GM20431 (cell line): ENCODE measurements at regions not wholly inside any gene's neighbourhood (a gene's known extent, or its start where the extent isn't known, plus 50 kb on each side); places are given as distances from the start of the nearest gene placed in this dataset.

Experiments used
- in situ Hi-C: fragments of 300-500 bp; cut with MseI, MboI; formaldehyde crosslinking; loops from one replicate; pipeline ENCODE4 v1.15.0; 2020; ENCODE audit warnings: low sequenced_read_pairs; ENCODE audit not compliant: unreplicated experiment

GRCh38 chr6:98230250-98230649, 604.1 kb upstream of the POU3F2 start:
- in situ Hi-C loops: no loop called here

DNA sequence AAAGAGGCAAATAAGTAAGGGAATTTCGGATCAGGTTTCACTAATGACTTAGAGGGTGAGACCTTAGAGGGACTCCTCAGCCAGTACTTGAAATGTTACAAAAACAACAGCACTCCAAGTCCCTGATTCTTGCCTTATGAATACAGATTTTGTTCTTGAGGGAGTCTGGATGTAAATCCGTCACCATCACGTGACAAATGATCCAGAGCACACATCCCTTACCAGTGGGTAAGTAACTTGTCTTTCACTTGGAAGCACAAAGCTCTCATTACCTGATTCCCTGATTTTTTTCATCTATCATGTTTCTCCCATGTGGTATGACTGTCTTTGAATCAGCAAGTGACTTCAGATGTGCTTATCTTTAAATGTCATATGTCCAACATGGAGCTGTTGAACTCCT, 595.3 kb upstream of the POU3F2 start:
- in situ Hi-C loops: no loop called here

GRCh38 chr6:98241630-98242029, 592.7 kb upstream of the POU3F2 start:
- in situ Hi-C loops: no loop called here

- in situ Hi-C loops: no loop called here
Measured at GRCh38 chr6:98254624-98255023, 579.8 kb upstream of the POU3F2 start.

- in situ Hi-C loops: no loop called here
Measured at GRCh38 chr6:98260382-98260781, 574.0 kb upstream of the POU3F2 start.

DNA sequence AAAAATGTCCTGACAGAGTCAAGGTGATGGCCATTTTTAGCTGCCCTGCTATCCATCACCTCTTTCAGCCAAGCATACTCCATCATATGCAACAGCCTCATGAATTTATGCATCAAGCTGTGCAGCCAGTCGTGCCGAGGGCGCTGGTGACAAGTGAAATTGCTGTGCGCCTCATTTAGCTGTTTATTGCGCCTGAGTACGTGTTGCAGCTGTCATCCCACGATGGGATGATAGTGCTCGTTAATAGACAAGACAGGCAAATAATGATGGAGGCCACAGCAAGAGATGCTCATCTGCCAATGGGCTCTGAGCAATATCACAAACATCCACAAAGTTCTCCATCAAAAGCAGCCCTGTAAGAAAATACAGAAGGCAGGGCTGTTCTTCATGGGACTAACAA, 562.3 kb upstream of the POU3F2 start:
- in situ Hi-C loops: no loop called here

DNA sequence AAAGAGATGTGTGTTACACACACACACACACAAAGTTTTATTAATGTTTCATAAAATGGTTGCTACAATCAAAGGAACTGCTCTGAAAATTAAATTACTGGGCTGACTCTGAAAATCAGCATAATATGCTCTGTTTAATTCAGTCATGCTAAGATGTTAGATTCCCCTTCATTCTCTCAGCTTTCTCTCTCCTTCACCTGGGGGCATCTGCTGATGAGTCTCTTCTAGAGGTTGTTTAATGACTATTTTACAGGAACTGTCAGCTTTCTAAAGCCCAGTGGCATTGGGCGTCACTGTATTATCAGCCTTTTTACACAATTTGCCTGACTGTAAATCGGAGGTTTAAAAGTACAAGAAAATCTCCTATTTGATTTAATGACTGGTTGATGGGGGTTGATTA, 559.7 kb upstream of the POU3F2 start:
- in situ Hi-C loops: no loop called here

DNA sequence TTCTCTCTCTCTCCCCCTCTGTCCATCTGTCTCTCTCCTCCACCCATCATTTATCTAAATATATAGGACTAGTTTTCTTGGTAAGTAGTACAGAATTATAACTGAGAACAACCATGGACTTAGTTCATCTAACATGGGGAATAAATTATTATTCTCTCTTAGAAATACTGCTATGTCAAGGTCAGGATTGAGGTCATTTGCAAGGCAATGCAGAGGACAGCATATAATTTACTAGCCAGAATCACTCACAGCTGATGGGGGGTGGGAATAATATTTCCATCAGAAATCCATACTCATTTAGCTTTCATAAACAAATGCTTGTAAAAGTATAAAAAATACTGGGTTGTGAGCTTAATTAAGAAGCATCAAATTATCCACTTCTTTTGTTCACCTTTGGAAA, 553.9 kb upstream of the POU3F2 start:
- in situ Hi-C loops: no loop called here

DNA sequence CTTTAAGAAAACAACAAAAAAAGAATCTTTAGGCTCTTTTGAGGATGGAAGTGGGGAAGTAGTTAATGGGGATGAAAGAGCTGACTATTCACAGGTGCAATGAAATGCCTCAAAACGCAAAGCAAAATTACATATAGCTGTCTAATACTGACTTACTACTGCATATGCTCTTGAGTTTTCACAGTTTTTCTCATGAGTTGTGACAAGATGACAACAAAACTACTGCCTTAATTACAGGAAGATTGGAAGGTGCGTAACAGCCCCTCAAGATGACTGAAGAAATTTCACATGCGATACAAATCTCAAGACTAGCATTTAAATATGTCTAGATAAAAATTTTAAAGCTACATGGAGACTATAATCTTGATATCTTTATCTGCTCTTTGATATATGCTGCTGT, 547.8 kb upstream of the POU3F2 start:
- in situ Hi-C loops: no loop called here

- in situ Hi-C loops: no loop called here
Measured at GRCh38 chr6:98287876-98288275, 546.5 kb upstream of the POU3F2 start.

DNA sequence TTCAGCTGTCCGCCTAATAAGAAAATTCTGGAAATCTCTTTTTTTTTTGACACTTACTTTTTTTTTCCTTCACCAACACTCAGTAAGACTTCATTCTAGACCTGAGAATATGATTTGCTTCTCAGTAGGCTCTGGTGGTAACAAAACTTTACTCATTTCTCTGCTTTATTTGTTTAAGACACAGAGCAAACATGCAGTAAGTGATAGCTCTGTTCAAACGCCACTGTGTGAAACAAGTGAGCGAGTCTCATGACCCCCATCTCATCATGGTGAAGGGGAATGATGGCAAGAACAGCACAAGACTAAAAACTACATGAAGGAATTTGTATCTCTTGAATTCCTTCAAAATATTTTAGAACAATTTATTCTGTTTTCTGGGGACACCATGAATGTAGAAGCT, 541.6 kb upstream of the POU3F2 start:
- in situ Hi-C loops: no loop called here

DNA sequence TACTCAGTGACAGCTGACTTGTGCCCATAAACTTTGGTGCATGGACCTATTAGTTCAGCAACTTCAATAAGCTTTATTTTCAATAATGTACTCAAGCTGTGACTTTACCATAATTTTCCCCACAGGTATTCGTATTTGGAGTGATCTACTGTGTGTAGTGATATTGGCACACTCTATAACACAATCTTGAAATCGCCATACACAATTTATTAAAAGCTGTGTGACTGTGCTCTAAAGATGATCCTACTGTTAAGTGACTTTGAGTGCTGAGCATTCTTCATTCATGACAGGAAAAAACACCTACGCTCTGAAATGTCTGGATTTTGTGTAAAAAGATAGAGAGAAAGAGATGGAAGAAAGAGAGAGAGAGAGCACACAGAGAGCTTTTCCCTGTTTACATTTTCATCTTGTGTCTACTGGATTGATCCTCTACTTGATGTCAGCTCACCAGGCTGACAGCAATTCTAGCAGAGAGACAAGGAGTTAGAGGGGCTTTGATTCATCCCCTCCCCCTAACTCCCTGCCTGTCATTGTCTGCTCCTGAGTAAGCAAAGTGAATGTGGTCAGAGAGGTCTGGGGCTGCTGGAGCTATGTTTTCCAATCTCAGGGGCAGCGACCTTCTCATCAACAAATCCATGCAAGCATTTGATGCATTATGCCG, 538.7 kb upstream of the POU3F2 start:
- in situ Hi-C loops: no loop called here

GRCh38 chr6:98308564-98308963, 525.8 kb upstream of the POU3F2 start:
- in situ Hi-C loops: no loop called here

GRCh38 chr6:98310443-98310842, 523.9 kb upstream of the POU3F2 start:
- in situ Hi-C loops: no loop called here

DNA sequence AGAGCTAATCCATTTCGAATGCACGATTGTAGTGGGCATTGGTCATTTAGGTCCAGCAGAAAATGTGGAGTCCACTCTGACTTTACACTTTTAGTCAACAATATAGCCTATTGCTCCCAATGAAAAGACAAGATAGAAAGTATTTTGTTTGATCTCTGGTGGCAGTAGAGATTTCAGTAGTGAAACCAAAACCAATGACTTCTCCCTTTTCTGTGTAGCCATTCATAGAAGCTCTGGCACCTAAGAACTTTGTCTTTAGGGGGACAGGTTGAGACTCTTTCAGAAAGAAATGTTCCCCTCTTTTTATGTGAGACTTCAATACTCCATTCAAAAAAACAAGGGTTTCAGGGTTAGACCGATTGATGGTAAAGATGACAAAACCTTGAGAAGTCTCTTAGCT, 510.8 kb upstream of the POU3F2 start:
- in situ Hi-C loops: no loop called here

DNA sequence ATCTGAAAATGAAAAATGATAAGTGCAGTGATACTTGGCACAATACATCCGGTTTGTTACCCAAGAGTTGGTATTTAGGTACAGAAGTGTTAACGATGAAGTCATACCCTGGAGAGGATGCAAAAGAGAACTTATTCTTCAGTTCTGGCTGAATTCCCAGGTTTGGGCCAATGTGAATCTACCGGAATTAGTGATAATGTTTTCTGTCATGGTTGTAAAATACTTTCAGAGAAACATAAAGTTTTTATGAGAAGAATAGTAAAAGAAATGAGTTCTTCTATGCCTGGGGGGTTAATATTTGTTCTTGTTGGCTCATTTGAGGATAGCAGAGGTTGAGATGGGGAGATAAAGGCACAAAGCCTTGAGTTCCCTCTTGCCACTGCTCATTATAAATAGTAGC, 509.9 kb upstream of the POU3F2 start:
- in situ Hi-C loops: no loop called here

DNA sequence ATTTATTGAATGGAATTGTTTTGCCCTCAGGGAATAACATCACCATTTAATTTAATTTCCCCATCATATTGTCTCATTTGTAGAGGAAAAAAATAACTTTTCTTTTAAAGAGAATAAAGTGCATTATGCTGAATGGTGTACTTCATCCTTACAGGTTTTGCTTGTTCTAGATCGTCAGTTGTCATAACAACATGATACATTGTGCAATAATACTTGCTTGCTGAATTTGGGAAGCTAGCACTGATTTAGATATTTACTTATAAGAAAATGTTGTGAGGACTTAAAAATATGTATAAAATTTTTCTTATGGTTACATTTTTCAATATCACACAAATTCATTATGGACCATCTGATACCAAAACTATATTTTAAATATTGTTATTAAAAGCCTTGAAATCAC, 509.0 kb upstream of the POU3F2 start:
- in situ Hi-C loops: no loop called here

GRCh38 chr6:98333273-98333672, 501.1 kb upstream of the POU3F2 start:
- in situ Hi-C loops: no loop called here

DNA sequence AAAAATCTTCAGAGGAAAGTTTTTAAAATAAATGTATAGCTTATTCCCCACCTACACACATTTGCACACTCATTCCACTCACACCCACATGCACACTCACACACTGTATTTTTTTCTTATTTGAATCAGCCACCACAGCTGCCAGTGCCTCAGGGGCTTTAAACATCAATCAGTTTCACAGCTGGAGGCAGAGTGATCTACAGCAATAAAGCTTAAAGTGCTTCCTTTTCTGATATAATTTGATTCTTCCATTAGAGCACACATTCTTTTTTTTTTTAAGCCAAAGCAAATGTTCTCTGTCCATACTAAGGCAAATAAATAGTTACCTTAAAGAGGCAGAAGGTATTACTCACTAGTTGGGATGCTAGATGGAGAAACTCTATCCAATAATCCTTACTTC, 498.8 kb upstream of the POU3F2 start:
- in situ Hi-C loops: no loop called here

DNA sequence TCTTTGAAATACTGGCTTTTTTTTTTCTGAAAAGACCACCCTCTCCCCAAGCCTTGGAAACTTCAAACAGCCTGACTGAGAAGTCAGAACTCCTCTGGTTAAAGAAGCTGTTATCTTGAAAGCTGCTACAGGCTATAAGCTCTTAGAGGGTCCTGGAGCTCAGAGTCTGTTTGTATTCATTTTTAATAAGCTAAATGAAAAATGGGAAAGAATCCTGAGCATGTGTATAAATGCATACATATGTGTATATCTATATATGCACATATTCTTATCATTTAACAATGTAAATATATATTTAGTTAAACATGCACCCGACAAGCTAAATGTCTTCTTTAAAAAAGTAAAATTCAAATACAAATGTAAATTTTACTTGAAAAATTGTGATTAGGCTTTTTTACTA, 494.9 kb upstream of the POU3F2 start:
- in situ Hi-C loops: no loop called here

GRCh38 chr6:98343004-98343403, 491.4 kb upstream of the POU3F2 start:
- in situ Hi-C loops: no loop called here

DNA sequence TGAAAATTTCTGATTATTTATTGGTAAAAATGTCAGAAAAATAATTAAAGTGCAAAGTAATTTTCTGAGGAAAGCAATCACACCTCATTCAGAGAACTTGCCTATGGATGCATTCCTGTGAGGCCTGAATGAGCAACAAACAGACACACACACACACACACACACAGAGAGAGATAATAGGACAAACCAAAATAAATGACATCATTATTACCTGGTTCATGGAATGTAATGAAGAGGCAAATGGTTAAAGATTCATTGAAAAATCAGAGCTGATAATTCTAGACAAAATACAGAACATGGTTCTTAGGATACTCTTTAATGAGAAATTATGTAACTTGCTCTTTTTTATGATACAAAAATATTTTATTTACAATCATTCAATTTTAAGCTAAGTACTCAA, 490.6 kb upstream of the POU3F2 start:
- in situ Hi-C loops: no loop called here

GRCh38 chr6:98352348-98352747, 482.0 kb upstream of the POU3F2 start:
- in situ Hi-C loops: no loop called here
